HG02678 (cell line): ENCODE measurements at regions not wholly inside any gene's neighbourhood (a gene's known extent, or its start where the extent isn't known, plus 50 kb on each side); places are given as distances from the start of the nearest gene placed in this dataset.

Experiments
- ATAC-seq: cut with Tn5 transposase; IDR thresholded peaks from one replicate; pipeline ENCODE4 v1.9.1; 2021; ENCODE audit warnings: mild to moderate bottlenecking, moderate library complexity; ENCODE audit not compliant: unreplicated experiment

DNA sequence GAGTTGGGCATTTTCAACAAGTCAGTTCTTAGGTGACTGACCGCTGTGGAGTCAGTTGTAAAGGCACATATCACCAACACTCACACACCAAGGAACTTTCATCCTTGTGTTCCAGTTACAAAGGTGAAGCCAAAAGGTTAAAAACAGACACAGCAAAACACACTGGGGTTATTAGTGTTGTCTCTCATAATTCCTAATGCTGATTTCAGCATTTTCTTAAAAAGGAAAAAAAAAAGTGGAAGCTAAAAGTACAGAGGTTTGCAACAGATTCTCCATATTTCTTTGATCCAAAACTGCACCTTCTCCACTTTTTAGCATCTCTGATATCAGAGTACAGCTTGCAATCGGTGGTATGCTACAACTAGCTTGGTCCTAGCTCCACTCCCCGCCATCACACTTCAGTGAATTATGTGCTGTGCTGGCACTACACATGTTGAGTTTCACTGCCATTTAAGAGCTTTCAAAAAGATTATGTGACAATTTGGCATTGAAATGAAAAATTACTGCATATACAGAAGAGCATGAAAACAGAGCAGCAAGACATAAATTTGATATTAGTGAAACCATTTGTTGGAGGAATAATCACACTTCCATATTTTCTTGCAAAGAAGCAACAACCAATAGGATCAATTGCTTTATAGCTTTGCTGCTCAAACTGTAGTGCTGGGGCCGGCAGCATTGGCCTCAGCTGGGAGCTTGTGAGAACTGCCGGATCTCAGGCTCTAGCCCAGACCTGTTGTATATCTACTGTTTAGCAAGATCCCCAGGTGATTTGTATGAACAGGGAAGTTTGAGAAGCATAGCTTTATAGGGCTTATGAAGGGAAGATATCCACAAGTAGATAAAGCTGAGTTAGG, 62.3 kb upstream of the DAPL1 start:
- no peak for ATAC-seq

DNA sequence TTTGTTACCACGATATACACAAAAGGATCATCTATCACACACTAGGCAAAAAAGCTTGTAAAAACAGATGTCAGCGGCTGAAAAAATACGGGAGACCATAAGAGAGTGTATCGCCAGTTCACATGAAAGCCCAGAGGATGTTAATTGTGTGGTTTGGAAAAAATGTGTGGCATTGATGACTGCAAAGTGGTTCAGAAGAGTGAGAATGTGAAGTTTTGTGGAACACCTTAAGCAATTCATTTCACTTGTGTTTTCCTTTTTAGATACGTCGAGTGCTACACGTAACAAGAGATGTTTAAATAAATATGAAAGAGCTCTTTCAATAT, 61.7 kb upstream of the DAPL1 start:
- ATAC-seq = no peak

DNA sequence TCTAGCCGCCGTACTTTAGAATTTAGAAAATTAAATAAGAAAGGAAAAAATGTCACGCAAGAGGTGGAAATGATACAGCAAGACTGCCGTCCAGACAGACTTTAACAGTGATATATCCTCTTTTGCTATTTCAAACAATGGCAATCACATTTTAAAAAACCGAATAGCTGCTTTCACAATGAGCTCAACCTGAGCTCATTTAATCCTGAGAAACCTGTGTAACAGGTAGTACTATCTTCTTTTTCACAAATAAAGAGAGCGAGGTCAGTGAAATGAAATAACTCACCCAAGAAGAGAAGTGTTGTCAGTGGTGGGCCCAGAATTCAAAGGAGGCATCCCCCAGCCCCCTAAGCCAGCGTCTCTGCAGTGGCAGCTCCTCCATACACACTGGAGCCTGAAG, 60.7 kb upstream of the DAPL1 start:
- ATAC-seq = no peak

DNA sequence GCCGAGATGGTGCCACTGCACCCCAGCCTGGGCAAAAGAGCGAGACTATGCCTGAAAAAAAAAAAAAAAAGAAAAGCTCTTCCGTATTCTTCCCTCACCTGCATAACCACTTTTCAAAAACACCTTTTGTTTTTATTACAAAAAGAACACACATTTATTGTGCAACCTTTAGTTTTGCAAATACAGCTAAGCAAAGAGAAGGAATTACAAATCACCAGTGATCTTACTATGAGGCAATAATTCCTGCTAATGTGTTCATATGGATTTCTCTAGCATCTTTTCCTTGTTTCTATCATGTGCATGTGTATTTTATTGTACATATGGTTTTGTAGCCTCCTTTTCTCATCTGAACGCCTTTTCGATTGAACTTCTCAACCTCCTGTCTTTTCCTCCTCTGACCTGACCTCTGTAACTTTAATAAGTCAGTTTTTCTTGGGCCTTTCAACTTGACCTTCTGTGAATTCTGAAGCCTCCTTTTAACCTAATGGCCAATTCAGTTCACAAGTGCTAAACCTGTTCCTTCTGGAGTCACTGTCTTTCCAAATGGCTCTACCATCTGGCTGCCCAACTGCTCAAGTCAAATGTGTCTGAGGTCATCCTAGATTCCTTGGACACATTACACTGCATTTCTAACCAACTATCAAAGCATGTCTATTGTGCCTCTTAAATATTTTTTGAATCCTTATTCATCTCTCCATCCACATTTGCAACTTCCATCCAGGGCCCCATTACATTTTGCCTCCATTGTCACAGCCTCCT, 59.1 kb upstream of the DAPL1 start:
- ATAC-seq = no peak

DNA sequence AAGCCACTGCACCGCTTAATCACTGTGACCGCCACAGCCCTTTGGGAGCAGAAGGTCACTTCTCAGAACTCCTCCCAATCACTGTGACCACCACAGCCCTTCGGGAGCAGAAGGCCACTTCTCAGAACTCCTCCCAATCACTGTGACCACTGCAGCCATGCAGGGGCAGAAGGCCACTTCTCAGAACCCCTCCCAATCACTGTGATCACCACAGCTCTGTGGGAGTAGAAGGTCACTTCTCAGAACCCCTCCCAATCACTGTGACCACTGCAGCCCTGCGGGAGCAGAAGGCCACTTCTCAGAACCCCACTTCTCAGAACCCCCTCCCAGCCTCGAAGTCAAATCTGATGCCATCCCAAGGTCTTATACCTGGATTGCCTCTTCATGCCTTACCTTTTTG, 56.8 kb upstream of the DAPL1 start:
- ATAC-seq = no peak

DNA sequence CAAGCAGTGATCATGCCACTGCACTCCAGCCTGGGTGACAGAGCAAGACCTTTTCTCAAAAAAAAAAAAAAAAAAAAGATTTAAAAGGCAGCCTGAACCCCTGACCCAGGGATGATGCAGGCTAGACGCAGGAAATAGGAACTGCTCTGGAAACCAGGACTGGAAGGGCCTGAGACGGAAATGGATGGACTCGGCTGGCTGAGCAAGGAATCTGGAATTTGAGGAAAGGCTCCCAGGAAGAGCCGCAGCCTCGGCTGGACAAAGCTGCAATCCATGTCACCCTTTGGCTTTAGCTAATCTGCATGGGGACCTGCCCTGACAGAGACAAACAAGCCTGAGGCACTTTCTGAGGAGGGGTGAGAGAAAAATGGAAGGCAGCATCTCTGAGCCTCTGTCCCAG, 55.0 kb upstream of the DAPL1 start:
- no peak for ATAC-seq

DNA sequence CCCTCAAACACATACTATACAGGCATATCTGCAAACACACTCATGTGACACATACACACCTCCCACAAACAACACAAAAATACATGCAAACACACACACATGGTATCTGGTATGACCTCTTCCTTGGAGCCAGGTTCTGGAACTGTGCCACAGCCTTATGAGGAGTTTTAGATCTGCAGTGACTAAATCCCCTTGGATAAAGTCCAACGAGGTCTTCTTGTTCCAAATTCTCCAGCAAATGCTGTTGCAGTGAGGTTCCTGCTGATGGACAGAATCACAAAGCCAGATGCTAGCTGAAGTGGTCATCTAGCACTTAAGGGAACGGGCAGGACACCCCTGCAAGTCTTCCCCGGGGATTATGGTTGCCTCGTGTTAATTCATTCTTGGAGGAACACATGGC, 54.5 kb upstream of the DAPL1 start:
- no peak for ATAC-seq

DNA sequence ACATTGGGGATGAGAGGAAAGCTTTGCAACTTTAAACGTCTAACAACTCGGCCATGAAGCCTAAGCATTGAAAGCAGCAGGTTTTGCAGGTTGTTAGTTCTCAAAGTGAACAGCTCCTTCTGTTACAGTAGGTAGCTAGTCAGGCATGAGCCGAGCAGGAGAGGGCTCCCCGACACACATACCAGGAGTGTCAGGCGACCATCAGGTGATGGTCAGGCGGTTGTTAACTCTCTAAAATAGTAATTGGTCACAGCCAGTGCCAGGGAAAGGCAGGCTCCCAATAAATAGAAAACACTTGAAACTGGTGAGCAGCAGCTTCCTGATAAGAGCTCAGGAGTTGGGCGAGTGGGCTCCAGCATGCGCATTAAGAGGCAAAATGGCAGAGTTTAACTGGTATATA, 53.5 kb upstream of the DAPL1 start:
- ATAC-seq = no peak

DNA sequence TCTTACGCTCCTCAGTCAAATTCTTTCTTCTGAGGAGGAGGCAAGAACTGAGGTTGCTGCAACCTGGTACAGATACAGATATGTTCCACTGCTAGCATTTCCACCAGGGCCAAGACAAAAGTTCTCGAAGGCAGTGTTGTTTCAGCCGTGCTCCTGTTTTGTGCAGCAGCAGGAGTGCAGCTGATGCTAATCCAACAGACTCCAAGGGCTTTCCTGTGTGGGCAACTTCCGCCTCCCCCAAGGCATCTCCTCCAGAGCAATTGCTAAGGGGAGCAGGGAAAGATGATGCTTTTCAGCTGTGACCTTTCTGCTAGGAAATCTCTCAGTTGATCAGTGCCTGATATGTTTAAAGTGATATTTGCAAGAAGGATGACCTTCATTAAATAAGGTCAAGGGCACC, 52.6 kb upstream of the DAPL1 start:
- no peak for ATAC-seq

DNA sequence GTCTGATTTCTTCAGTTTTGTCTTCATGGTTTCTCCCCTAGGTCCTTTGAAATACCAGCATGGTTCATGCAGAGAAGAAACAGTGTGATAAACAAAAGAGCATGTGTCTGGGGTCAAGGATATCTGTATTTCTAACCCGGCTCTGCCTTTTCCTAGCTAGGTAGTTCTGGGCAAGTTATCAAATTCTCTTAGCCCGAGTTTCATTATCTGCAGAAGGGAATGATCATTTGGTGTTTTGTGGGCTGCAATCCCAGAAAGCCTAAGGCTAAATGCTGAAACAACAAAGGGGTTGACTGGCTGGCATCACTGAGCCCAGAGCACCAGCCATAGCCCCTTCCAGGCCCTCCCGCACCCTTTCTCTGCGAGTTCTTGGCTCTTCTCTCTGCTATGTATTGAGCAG, 51.7 kb upstream of the DAPL1 start:
- ATAC-seq = no peak

DNA sequence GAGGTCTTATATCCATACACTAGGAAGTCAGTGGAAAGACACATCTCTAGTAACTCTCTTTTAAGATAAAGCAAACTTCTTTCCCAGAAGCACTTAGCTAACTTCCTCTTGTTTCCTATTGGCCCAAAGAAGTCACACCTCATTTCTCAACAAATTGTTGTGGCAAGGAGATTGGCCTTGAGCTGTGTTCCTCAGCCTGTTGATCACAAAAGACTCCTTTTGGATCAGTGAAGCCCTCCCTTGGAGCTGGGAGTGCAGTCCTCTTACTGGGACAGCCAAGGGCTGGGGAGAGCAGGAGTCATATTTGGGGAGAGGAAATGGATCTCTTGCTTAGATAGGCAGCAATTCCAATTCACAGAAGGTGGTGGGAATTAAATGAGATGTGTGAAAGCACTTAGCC, 51.2 kb upstream of the DAPL1 start:
- ATAC-seq = no peak

DNA sequence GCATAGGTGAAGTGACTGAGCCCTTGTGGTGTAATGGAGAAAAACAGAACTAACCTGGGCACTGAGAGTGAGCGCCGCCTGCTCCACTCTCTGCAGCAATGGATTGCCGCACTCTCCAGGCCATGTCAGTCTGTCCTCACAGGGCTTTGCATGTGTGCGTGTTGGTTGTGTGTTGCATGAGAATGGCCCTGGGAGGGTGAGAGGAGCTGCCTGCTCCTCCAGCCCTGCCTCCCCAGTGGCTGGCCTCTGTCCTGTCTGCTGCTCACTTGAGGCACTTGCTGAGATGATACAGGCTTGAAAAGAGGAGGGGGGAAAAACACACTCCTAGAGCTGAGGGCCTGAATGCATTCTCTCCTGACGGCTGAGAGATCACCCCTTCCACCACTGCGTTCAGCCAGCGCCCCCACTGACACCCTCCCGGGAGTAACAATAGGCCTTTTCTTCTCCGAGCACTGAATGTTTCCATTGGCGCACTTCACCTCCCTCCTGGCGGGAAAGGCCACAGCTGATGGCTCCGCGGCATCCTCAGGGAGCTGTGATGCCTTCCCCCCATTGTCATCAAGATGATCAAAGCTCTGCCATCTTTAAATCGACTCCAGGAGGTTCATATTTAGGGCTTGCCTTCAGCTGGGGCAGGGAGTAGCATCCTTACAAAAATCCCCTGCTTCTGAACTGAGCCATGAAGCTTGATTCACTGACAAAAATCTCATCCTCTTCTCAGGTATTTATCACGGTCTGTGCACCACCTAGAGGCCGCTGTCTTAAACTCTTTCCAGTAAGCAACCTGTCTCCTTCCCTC, 49.9 kb upstream of the DAPL1 start:
- peak; percentile 63 for ATAC-seq
